HG03175 (cell line): ENCODE measurements at regions not wholly inside any gene's neighbourhood (a gene's known extent, or its start where the extent isn't known, plus 50 kb on each side); places are given as distances from the start of the nearest gene placed in this dataset.

Experiments used
- ATAC-seq: cut with Tn5 transposase; IDR thresholded peaks from one replicate; pipeline ENCODE4 v1.9.1; 2021; ENCODE audit warnings: mild to moderate bottlenecking, moderate library complexity; ENCODE audit not compliant: unreplicated experiment

GRCh38 chr9:105188746-105189145 lies 55.7 kb upstream of the SLC44A1 start:
- no peak for ATAC-seq

DNA sequence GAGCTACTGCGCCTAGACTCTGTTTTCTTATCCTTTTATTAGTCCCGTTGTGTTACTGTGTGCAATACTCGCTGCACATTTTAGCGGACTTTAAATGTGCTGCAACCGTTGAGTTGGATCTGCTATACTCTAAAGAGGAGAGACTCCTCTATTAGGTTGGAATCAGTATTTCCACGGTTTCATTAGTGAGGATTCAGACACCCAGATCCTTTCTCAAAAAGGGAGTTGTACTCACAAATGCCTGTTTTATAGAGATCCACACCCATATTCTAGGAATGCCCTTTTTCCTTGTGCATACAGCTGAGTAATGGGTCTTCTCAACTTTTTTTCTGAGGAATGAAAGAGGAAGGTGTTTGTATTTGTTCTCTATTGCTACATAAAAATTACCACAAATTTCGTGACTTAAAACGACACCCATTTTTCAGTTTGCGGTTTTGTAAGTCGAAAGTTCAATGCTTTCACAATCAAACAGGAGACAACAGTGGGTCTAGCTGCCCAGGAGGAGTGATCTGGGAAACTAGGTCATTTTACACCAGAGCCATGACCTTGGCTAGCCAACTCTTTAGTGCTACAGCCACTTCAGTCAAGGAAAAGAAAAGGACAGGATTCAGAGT lies 52.8 kb upstream of the SLC44A1 start:
- ATAC-seq: peak; percentile 66

GRCh38 chr9:105193560-105193959 lies 50.9 kb upstream of the SLC44A1 start:
- no peak for ATAC-seq

GRCh38 chr9:105194234-105194633 lies 50.2 kb upstream of the SLC44A1 start:
- no peak for ATAC-seq
